WTC11 (cell line): ENCODE measurements at regions not wholly inside any gene's neighbourhood (a gene's known extent, or its start where the extent isn't known, plus 50 kb on each side); places are given as distances from the start of the nearest gene placed in this dataset.

Source experiments
- ATAC-seq: fragments of 200-7000 bp; cut with Tn5 transposase; 2 replicates; pipeline ENCODE4 v1.10.0; 2021; ENCODE audit warnings: mild to moderate bottlenecking, moderate library complexity
- CTCF ChIA-PET: fragments of 300-600 bp; sonication (Branson Sonifier 250); formaldehyde crosslinking; loops from one replicate; lab custom pipeline; 2021; ENCODE audit warnings: antibody characterized with exemption; lab: Charles Lee
- POLR2A ChIA-PET: fragments of 350-600 bp; sonication (Branson Sonifier 250); formaldehyde crosslinking; loops from one replicate; lab custom pipeline; 2021; ENCODE audit warnings: antibody characterized with exemption; lab: Charles Lee
- DNase-seq: peaks from one replicate; pipeline ENCODE4 v3.0.0; 2021; ENCODE audit warnings: low spot score
- H3K27ac Mint-ChIP-seq: 2 replicates; pipeline ENCODE4 v1.8.0; 2021; ENCODE audit warnings: mixed read lengths
- H3K27me3 Mint-ChIP-seq: 2 replicates; pipeline ENCODE4 v1.8.0; 2021; ENCODE audit warnings: low read depth, mild to moderate bottlenecking, moderate library complexity, mixed read lengths
- H3K36me3 Mint-ChIP-seq: 2 replicates; pipeline ENCODE4 v1.8.0; 2021; ENCODE audit warnings: mixed read lengths
- H3K4me1 Mint-ChIP-seq: 2 replicates; pipeline ENCODE4 v1.8.0; 2022; ENCODE audit warnings: mixed read lengths
- H3K4me3 Mint-ChIP-seq: 2 replicates; pipeline ENCODE4 v1.8.0; 2021; ENCODE audit warnings: mild to moderate bottlenecking, moderate library complexity, mixed read lengths
- H3K9me3 Mint-ChIP-seq: 2 replicates; pipeline ENCODE4 v1.8.0; 2021; ENCODE audit warnings: mixed read lengths
- AR ChIP-seq: fragments of 250-450 bp; sonication (Bioruptor Pico); IDR thresholded peaks from 2 replicates; pipeline ENCODE4 v1.9.0; 2021; ENCODE audit warnings: mild to moderate bottlenecking
- ARID4B ChIP-seq: sonication (generic); formaldehyde crosslinking; IDR thresholded peaks from 2 replicates; pipeline ENCODE4 v1.8.0; 2023; ENCODE audit warnings: missing genetic modification reagents, mild to moderate bottlenecking, borderline replicate concordance
- ATF1 ChIP-seq: sonication (generic); formaldehyde crosslinking; IDR thresholded peaks from 2 replicates; pipeline ENCODE4 v1.8.1; 2023; ENCODE audit warnings: mild to moderate bottlenecking, moderate library complexity, missing genetic modification reagents
- ATF6 ChIP-seq: sonication (generic); formaldehyde crosslinking; IDR thresholded peaks from 2 replicates; pipeline ENCODE4 v1.8.1; 2023; ENCODE audit warnings: mild to moderate bottlenecking, missing genetic modification reagents
- CREB1 ChIP-seq: sonication (generic); formaldehyde crosslinking; IDR thresholded peaks from 2 replicates; pipeline ENCODE4 v1.8.0; 2023; ENCODE audit warnings: mild to moderate bottlenecking, missing genetic modification reagents
- CREM ChIP-seq: sonication (generic); formaldehyde crosslinking; IDR thresholded peaks from 2 replicates; pipeline ENCODE4 v1.8.1; 2022; ENCODE audit warnings: mild to moderate bottlenecking, missing genetic modification reagents, moderate library complexity
- E2F5 ChIP-seq: sonication (generic); formaldehyde crosslinking; IDR thresholded peaks from 2 replicates; pipeline ENCODE4 v1.8.1; 2022; ENCODE audit warnings: mild to moderate bottlenecking, moderate library complexity, missing genetic modification reagents
- ELF4 ChIP-seq: sonication (generic); formaldehyde crosslinking; IDR thresholded peaks from 2 replicates; pipeline ENCODE4 v1.8.1; 2022; ENCODE audit warnings: low read depth, mild to moderate bottlenecking, moderate library complexity, missing genetic modification reagents
- EMX1 ChIP-seq: fragments of 250-450 bp; sonication (Bioruptor Pico); IDR thresholded peaks from 2 replicates; pipeline ENCODE4 v1.8.0; 2021; ENCODE audit warnings: mild to moderate bottlenecking
- ESRRA ChIP-seq: sonication (generic); formaldehyde crosslinking; IDR thresholded peaks from 2 replicates; pipeline ENCODE4 v1.8.1; 2022; ENCODE audit warnings: mild to moderate bottlenecking, missing genetic modification reagents, borderline replicate concordance
- FOXK1 ChIP-seq: sonication (generic); formaldehyde crosslinking; IDR thresholded peaks from 2 replicates; pipeline ENCODE4 v1.8.0; 2022; ENCODE audit warnings: mild to moderate bottlenecking, moderate library complexity, missing genetic modification reagents
- MYBL2 ChIP-seq: sonication (generic); formaldehyde crosslinking; IDR thresholded peaks from 2 replicates; pipeline ENCODE4 v1.8.1; 2023; ENCODE audit warnings: mild to moderate bottlenecking, moderate library complexity, missing genetic modification reagents
- NFE2L1 ChIP-seq: sonication (generic); formaldehyde crosslinking; IDR thresholded peaks from 2 replicates; pipeline ENCODE4 v1.8.1; 2023; ENCODE audit warnings: missing genetic modification reagents
- NR2C2 ChIP-seq: sonication (generic); formaldehyde crosslinking; IDR thresholded peaks from 2 replicates; pipeline ENCODE4 v1.8.0; 2022; ENCODE audit warnings: mild to moderate bottlenecking, missing genetic modification reagents
- NR3C1 ChIP-seq: sonication (generic); formaldehyde crosslinking; conservative IDR thresholded peaks from 2 replicates; pipeline ENCODE4 v1.8.1; 2023; ENCODE audit warnings: low read depth, mild to moderate bottlenecking, missing genetic modification reagents
- SOX15 ChIP-seq: fragments of 250-450 bp; sonication (Bioruptor Pico); IDR thresholded peaks from 2 replicates; pipeline ENCODE4 v1.9.0; 2021; ENCODE audit warnings: mild to moderate bottlenecking
- ZBTB21 ChIP-seq: sonication (generic); formaldehyde crosslinking; IDR thresholded peaks from 2 replicates; pipeline ENCODE4 v1.8.1; 2023; ENCODE audit warnings: mild to moderate bottlenecking, missing genetic modification reagents, borderline replicate concordance
- ZBTB43 ChIP-seq: sonication (generic); formaldehyde crosslinking; IDR thresholded peaks from 2 replicates; pipeline ENCODE4 v1.8.1; 2023; ENCODE audit warnings: mild to moderate bottlenecking, missing genetic modification reagents
- ZNF263 ChIP-seq: sonication (generic); formaldehyde crosslinking; IDR thresholded peaks from 2 replicates; pipeline ENCODE4 v1.8.1; 2022; ENCODE audit warnings: low read depth, mild to moderate bottlenecking, moderate library complexity, missing genetic modification reagents
- ZNF396 ChIP-seq: fragments of 250-450 bp; sonication (Bioruptor Pico); IDR thresholded peaks from 2 replicates; pipeline ENCODE4 v1.8.0; 2021; ENCODE audit warnings: mild to moderate bottlenecking, moderate library complexity, borderline replicate concordance
- TF ChIP-seq, protein P1 (sequence below): sonication (generic); formaldehyde crosslinking; IDR thresholded peaks from 2 replicates; pipeline ENCODE4 v1.8.0; 2023; ENCODE audit warnings: missing genetic modification reagents
- TF ChIP-seq, protein P2 (sequence below): sonication (generic); formaldehyde crosslinking; IDR thresholded peaks from 2 replicates; pipeline ENCODE4 v1.8.0; 2022; ENCODE audit warnings: mild to moderate bottlenecking, missing genetic modification reagents

DNA sequence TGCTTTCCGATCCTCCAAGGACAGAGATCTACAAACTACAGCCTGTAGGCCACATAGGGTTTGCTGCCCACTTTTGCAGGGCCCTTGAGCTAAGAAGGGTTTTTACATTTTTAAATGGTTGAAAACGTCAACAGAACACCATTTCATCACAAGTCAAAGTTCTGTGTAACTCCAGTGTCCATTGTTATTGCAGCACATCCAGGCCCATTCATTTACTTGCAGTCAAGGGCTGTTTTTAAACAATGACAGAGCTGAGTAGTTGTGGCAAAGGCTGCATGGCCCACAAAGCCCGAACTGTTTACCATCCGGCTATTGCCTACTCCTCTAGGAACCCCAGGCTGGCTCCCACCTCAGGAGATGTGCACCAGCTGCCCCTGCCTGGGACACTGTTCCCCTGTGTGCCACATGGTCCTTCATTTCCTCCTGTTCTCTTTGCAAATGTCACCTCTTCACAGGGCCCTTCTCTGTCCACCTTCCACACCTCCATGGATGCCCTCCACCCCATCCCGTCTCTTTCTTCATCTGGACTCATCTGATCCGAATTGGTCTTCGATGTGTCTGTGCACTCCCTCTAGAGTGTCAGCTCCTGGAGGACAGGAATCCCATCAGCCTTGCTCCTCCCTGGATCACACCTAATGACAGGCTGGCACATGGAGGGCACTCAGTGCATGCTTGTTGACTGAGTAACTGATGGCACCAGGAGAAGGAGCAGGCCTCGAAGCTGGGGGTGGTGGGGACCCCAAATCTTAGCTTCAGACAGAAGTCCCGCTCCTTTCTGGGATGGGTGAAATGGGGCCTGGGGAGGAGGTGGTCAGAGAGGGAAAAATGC lies 69.5 kb upstream of the IQSEC1 start (continued):
- TF ChIP-seq ZBTB43 (CRISPR knock-in tag) (no peak), ELF4 (CRISPR knock-in tag) (no peak), E2F5 (CRISPR knock-in tag) (no peak), NR3C1 (CRISPR knock-in tag) (no peak)

DNA sequence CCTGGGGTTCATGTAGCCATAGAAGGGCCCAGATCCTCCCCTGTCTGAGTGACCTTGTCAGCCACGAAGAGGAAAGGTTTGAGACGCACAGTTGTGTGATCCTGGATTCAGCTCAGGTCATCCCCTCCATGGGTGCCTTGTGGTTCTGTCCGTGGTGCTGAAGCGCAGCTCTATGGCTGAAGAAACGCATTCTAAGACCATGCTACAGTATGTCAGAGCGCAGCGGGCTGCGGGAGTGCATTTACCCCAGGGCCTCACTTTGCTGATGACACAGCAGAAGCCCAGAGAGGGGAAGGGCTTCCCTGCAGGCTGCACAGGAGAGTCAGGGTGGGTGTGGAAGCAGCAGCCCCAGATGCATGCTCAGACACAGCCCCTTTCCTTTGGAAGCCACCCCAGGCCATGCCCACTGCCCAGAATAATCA lies 68.8 kb upstream of the IQSEC1 start:
- no peak overlapping the region for H3K27ac Mint-ChIP-seq
- no peak overlapping the region for H3K4me3 Mint-ChIP-seq
- no peaks in the 10 kb centered on the region for H3K9me3 Mint-ChIP-seq
- H3K27me3 Mint-ChIP-seq = no peaks in the 10 kb centered on the region
- peaks cover 6% of the 10 kb centered on the region for H3K4me1 Mint-ChIP-seq
- CTCF ChIA-PET = interaction anchor here (0.8 to 2.7 kb wide), 8 partner anchors 10 to 506 kb away, joined by 3 to 22 read pairs (median 4); partner anchors contain the start of gene HDAC11
- H3K36me3 Mint-ChIP-seq = no peaks in the 10 kb centered on the region
- ATAC-seq (peak; percentile 92), DNase-seq (peak; percentile 84)
- POLR2A ChIA-PET = no interaction called here
- TF ChIP-seq AR = no peak
- peak; percentile 58; the same call in 1 of the 2 replicates for TF ChIP-seq MYBL2 (CRISPR knock-in tag)
- no peak for TF ChIP-seq NR3C1 (CRISPR knock-in tag)
- TF ChIP-seq ZBTB21 (CRISPR knock-in tag) = no peak
- TF ChIP-seq FOXK1 (CRISPR knock-in tag) = peak; percentile 61; the same call in 1 of the 2 replicates
- TF ChIP-seq NFE2L1 (CRISPR knock-in tag) = peak; percentile 46; the same call in 1 of the 2 replicates
- TF ChIP-seq ATF1 (CRISPR knock-in tag) = no peak
- peak; percentile 57; the same call in 1 of the 2 replicates for TF ChIP-seq NR2C2 (CRISPR knock-in tag)
- TF ChIP-seq, protein P1, sequence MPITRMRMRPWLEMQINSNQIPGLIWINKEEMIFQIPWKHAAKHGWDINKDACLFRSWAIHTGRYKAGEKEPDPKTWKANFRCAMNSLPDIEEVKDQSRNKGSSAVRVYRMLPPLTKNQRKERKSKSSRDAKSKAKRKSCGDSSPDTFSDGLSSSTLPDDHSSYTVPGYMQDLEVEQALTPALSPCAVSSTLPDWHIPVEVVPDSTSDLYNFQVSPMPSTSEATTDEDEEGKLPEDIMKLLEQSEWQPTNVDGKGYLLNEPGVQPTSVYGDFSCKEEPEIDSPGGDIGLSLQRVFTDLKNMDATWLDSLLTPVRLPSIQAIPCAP (CRISPR knock-in tag) = peak; percentile 59; the same call in 1 of the 2 replicates
- TF ChIP-seq ESRRA (CRISPR knock-in tag) = peak; percentile 74; the same call in 1 of the 2 replicates
- no peak for TF ChIP-seq EMX1 (CRISPR knock-in tag)
- no peak for TF ChIP-seq SOX15 (CRISPR knock-in tag)
- no peak for TF ChIP-seq ZNF396 (CRISPR knock-in tag)
- TF ChIP-seq, protein P2, sequence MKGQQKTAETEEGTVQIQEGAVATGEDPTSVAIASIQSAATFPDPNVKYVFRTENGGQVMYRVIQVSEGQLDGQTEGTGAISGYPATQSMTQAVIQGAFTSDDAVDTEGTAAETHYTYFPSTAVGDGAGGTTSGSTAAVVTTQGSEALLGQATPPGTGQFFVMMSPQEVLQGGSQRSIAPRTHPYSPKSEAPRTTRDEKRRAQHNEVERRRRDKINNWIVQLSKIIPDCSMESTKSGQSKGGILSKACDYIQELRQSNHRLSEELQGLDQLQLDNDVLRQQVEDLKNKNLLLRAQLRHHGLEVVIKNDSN = no peak; the same call in 1 of the 2 replicates
- TF ChIP-seq ATF6 = no peak
- no peak for TF ChIP-seq CREM (CRISPR knock-in tag)
- TF ChIP-seq ZNF263 (CRISPR knock-in tag) = no peak
- TF ChIP-seq ARID4B (CRISPR knock-in tag) = peak; percentile 78; the same call in 1 of the 2 replicates
- TF ChIP-seq CREB1 (CRISPR knock-in tag) = peak; percentile 71; the same call in 1 of the 2 replicates
